Neutrophil (primary cell): ENCODE measurements at regions not wholly inside any gene's neighbourhood (a gene's known extent, or its start where the extent isn't known, plus 50 kb on each side); places are given as distances from the start of the nearest gene placed in this dataset.

Experiments used
- H3K27ac ChIP-seq: fragments of 200-600 bp; sonication (generic); 2 replicates; pipeline ENCODE4 v1.5.1; 2016; ENCODE audit warnings: mild to moderate bottlenecking, moderate library complexity
- H3K27me3 ChIP-seq: fragments of 200-600 bp; sonication (generic); 2 replicates; pipeline ENCODE4 v1.6.0; 2016; ENCODE audit warnings: mild to moderate bottlenecking
- H3K36me3 ChIP-seq: fragments of 200-600 bp; sonication (generic); 2 replicates; pipeline ENCODE4 v1.5.1; 2017
- H3K4me1 ChIP-seq, 2 experiments: fragments of 200-600 bp in 1 of 2; sonication (generic) in 1 of 2; 1 replicate in 1 of 2; 2 replicates in 1 of 2; pipeline versions ENCODE4 v1.5.1 to v1.6.1; 2013 to 2016; ENCODE audit warnings: low read depth in 1 of 2, low read length in 1 of 2, mild to moderate bottlenecking in 1 of 2, moderate library complexity in 1 of 2; ENCODE audit not compliant: control insufficient read depth in 1 of 2, insufficient read depth in 1 of 2
- H3K4me3 ChIP-seq, 2 experiments: fragments of 200-600 bp in 1 of 2; sonication (generic) in 1 of 2; 1 replicate in 1 of 2; 2 replicates in 1 of 2; pipeline ENCODE4 v1.5.1; 2013 to 2016; ENCODE audit warnings: low read depth in 1 of 2, low read length in 1 of 2, mild to moderate bottlenecking in 1 of 2, moderate library complexity in 1 of 2
- H3K9me3 ChIP-seq: fragments of 200-600 bp; sonication (generic); 2 replicates; pipeline ENCODE4 v1.5.1; 2016
- CTCF ChIP-seq: fragments of 200-600 bp; sonication (generic); IDR thresholded peaks from 2 replicates; pipeline ENCODE4 v1.5.1; 2016; ENCODE audit warnings: antibody characterized with exemption

- Histone ChIP-seq H3K4me3 (no peak overlapping the region), H3K27ac (no peak overlapping the region), H3K4me1 (no peaks in the 10 kb centered on the region), H3K27me3 (no peaks in the 10 kb centered on the region), H3K36me3 (no peaks in the 10 kb centered on the region), H3K9me3 (no peaks in the 10 kb centered on the region)
- TF ChIP-seq CTCF = no peak
These were observed 286.7 kb upstream of the HABP2 start for GRCh38 chr10:113266147-113266546.

GRCh38 chr10:113267619-113268562 lies 285.0 kb upstream of the HABP2 start:
- Histone ChIP-seq H3K9me3 (no peaks in the 10 kb centered on the region), H3K4me3 (no peak overlapping the region), H3K27me3 (no peaks in the 10 kb centered on the region), H3K27ac (no peak overlapping the region), H3K4me1 (peaks cover 2 to 4% of the 10 kb centered on the region in 2 experiments), H3K36me3 (no peaks in the 10 kb centered on the region)
- TF ChIP-seq CTCF = no peak

GRCh38 chr10:113269333-113269732 lies 283.5 kb upstream of the HABP2 start:
- Histone ChIP-seq H3K27ac (no peak overlapping the region), H3K36me3 (no peaks in the 10 kb centered on the region), H3K27me3 (no peaks in the 10 kb centered on the region), H3K4me1 (peaks cover 8 to 10% of the 10 kb centered on the region in 2 experiments), H3K9me3 (no peaks in the 10 kb centered on the region), H3K4me3 (no peak overlapping the region)
- TF ChIP-seq CTCF = no peak

- Histone ChIP-seq H3K27ac (no peak overlapping the region), H3K36me3 (no peaks in the 10 kb centered on the region), H3K9me3 (no peaks in the 10 kb centered on the region), H3K4me3 (no peak overlapping the region), H3K4me1 (peaks cover 8 to 10% of the 10 kb centered on the region in 2 experiments), H3K27me3 (no peaks in the 10 kb centered on the region)
- no peak for TF ChIP-seq CTCF
These were observed 280.3 kb upstream of the HABP2 start for GRCh38 chr10:113272511-113272910.

GRCh38 chr10:113273181-113274163 lies 279.4 kb upstream of the HABP2 start:
- Histone ChIP-seq H3K36me3 (no peaks in the 10 kb centered on the region), H3K27me3 (no peaks in the 10 kb centered on the region), H3K27ac (no peak overlapping the region), H3K4me3 (no peak overlapping the region), H3K9me3 (no peaks in the 10 kb centered on the region), H3K4me1 (peaks cover 8 to 10% of the 10 kb centered on the region in 2 experiments)
- TF ChIP-seq CTCF = no peak
